GM23338 (cell line): ENCODE measurements at regions not wholly inside any gene's neighbourhood (a gene's known extent, or its start where the extent isn't known, plus 50 kb on each side); places are given as distances from the start of the nearest gene placed in this dataset.

Experiments
- EZH2 ChIP-seq: fragments of 200-600 bp; sonication (generic); IDR thresholded peaks from one replicate; pipeline ENCODE4 v1.8.0; 2017; ENCODE audit warnings: antibody characterized with exemption, mild to moderate bottlenecking, low read depth; ENCODE audit not compliant: unreplicated experiment
- ZNF114 ChIP-seq: fragments of 250-450 bp; sonication (Bioruptor Pico); IDR thresholded peaks from 2 replicates; pipeline ENCODE4 v1.5.0; 2020; ENCODE audit warnings: mild to moderate bottlenecking, moderate library complexity
- TF ChIP-seq, protein P1 (sequence below), 2 experiments: fragments of 200-600 bp in 1 of 2; sonication (generic) in 1 of 2; conservative IDR thresholded peaks; 2 replicates each; pipeline versions ENCODE4 v1.5.1 to v1.6.1; 2016 to 2017; ENCODE audit warnings: antibody characterized with exemption in 2 of 2, low read depth in 2 of 2, mild to moderate bottlenecking in 2 of 2, moderate library complexity in 1 of 2
- TF ChIP-seq, protein P2 (sequence below): IDR thresholded peaks from one replicate; pipeline ENCODE4 v1.6.1; 2018; ENCODE audit warnings: antibody characterized with exemption; ENCODE audit not compliant: unreplicated experiment
- TF ChIP-seq, protein P3 (sequence below): IDR thresholded peaks from 2 replicates; pipeline ENCODE4 v1.6.1; 2016; ENCODE audit warnings: antibody characterized with exemption

DNA sequence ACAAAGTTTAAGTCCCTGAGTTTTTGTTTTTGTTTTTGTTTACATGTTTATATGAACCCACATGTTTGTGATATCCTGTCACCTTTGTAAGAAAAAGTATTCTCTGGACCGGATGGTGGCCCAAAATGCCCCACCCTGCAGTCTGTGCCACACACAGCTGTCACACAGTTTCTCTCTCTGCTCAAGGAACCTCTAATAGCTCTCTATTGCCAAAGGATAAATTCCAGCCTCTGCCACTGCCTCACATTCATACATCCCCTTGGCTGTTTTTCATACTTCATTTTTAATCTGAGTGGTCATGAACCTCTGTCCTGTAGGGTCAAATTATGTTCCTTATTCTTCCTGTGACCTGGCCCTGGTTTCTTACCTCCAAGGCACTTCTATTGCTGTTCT is 520.3 kb upstream of the CDH5 start:
- TF ChIP-seq ZNF114 (CRISPR knock-in tag) (no peak), EZH2 (no peak)
- TF ChIP-seq, protein P1, sequence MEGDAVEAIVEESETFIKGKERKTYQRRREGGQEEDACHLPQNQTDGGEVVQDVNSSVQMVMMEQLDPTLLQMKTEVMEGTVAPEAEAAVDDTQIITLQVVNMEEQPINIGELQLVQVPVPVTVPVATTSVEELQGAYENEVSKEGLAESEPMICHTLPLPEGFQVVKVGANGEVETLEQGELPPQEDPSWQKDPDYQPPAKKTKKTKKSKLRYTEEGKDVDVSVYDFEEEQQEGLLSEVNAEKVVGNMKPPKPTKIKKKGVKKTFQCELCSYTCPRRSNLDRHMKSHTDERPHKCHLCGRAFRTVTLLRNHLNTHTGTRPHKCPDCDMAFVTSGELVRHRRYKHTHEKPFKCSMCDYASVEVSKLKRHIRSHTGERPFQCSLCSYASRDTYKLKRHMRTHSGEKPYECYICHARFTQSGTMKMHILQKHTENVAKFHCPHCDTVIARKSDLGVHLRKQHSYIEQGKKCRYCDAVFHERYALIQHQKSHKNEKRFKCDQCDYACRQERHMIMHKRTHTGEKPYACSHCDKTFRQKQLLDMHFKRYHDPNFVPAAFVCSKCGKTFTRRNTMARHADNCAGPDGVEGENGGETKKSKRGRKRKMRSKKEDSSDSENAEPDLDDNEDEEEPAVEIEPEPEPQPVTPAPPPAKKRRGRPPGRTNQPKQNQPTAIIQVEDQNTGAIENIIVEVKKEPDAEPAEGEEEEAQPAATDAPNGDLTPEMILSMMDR (conservative IDR thresholded peaks at IDR 0.05; ENCODE audit: low read depth in 2 of 2): no peak
- TF ChIP-seq, protein P2, sequence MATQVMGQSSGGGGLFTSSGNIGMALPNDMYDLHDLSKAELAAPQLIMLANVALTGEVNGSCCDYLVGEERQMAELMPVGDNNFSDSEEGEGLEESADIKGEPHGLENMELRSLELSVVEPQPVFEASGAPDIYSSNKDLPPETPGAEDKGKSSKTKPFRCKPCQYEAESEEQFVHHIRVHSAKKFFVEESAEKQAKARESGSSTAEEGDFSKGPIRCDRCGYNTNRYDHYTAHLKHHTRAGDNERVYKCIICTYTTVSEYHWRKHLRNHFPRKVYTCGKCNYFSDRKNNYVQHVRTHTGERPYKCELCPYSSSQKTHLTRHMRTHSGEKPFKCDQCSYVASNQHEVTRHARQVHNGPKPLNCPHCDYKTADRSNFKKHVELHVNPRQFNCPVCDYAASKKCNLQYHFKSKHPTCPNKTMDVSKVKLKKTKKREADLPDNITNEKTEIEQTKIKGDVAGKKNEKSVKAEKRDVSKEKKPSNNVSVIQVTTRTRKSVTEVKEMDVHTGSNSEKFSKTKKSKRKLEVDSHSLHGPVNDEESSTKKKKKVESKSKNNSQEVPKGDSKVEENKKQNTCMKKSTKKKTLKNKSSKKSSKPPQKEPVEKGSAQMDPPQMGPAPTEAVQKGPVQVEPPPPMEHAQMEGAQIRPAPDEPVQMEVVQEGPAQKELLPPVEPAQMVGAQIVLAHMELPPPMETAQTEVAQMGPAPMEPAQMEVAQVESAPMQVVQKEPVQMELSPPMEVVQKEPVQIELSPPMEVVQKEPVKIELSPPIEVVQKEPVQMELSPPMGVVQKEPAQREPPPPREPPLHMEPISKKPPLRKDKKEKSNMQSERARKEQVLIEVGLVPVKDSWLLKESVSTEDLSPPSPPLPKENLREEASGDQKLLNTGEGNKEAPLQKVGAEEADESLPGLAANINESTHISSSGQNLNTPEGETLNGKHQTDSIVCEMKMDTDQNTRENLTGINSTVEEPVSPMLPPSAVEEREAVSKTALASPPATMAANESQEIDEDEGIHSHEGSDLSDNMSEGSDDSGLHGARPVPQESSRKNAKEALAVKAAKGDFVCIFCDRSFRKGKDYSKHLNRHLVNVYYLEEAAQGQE: no peak
- TF ChIP-seq, protein P3, sequence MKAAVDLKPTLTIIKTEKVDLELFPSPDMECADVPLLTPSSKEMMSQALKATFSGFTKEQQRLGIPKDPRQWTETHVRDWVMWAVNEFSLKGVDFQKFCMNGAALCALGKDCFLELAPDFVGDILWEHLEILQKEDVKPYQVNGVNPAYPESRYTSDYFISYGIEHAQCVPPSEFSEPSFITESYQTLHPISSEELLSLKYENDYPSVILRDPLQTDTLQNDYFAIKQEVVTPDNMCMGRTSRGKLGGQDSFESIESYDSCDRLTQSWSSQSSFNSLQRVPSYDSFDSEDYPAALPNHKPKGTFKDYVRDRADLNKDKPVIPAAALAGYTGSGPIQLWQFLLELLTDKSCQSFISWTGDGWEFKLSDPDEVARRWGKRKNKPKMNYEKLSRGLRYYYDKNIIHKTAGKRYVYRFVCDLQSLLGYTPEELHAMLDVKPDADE: no peak
